Lower leg skin (tissue), 4 donors: ENCODE measurements at regions not wholly inside any gene's neighbourhood (a gene's known extent, or its start where the extent isn't known, plus 50 kb on each side); places are given as distances from the start of the nearest gene placed in this dataset.

Experiments used
- DNase-seq, 2 donors: peaks; one replicate each; pipeline ENCODE4 v3.0.0-alpha.2; 2019; ENCODE audit warnings: low spot score in 2 of 2
- H3K4me3 ChIP-seq: fragments of 200-600 bp; sonication (generic); 2 replicates; pipeline ENCODE4 v1.5.1; 2017; ENCODE audit warnings: mild to moderate bottlenecking, low read depth; ENCODE audit not compliant: poor library complexity, severe bottlenecking
- POLR2A ChIP-seq, 2 donors: fragments of 450-650 bp; IDR thresholded peaks; one replicate each; pipeline ENCODE4 v1.6.1; 2016 to 2017; ENCODE audit warnings: antibody characterized with exemption in 2 of 2, mild to moderate bottlenecking in 1 of 2, moderate library complexity in 1 of 2
- WGBS, 2 donors: methylation state at CpG; one replicate each; pipeline ENCODE4 v1.1.5; 2018; 5-methylcytosine and 5-hydroxymethylcytosine counted together
- intact Hi-C: fragments of 100-400 bp; cut with DNase I; formaldehyde crosslinking; loops from one replicate; pipeline ENCODE4 v1.15.0; 2023; ENCODE audit warnings: low total_unique reads
- TF ChIP-seq, protein P1 (sequence below), 3 donors: fragments of 450-650 bp; IDR thresholded peaks; one replicate each; pipeline ENCODE4 v1.5.1; 2016; ENCODE audit warnings: antibody characterized with exemption in 3 of 3, mild to moderate bottlenecking in 3 of 3, moderate library complexity in 2 of 3

DNA sequence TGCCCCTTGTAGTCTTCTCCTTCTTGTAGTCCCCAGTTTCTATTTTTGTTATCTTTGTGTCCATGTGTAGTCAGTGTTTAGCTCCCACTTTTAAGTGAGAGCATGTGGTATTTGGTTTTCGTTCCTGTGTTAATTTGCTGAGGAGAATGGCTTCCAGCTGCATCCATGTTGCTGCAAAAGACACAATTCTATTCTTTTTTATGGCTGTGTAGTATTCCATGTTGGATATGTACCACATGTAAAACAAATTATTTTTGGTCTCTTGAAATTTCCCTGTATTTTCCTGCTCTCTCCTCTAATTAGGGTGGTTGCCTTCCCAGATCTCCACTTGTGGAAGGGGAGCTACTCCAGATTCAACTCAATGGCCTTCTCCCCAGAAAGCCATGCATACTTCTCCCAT is 813.8 kb downstream of the UQCRFS1 start:
- intact Hi-C loops: no loop called here
- TF ChIP-seq, protein P1, sequence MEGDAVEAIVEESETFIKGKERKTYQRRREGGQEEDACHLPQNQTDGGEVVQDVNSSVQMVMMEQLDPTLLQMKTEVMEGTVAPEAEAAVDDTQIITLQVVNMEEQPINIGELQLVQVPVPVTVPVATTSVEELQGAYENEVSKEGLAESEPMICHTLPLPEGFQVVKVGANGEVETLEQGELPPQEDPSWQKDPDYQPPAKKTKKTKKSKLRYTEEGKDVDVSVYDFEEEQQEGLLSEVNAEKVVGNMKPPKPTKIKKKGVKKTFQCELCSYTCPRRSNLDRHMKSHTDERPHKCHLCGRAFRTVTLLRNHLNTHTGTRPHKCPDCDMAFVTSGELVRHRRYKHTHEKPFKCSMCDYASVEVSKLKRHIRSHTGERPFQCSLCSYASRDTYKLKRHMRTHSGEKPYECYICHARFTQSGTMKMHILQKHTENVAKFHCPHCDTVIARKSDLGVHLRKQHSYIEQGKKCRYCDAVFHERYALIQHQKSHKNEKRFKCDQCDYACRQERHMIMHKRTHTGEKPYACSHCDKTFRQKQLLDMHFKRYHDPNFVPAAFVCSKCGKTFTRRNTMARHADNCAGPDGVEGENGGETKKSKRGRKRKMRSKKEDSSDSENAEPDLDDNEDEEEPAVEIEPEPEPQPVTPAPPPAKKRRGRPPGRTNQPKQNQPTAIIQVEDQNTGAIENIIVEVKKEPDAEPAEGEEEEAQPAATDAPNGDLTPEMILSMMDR (IDR thresholded peaks at IDR 0.05): no peak
- TF ChIP-seq POLR2A (IDR thresholded peaks at IDR 0.05): no peak

DNA sequence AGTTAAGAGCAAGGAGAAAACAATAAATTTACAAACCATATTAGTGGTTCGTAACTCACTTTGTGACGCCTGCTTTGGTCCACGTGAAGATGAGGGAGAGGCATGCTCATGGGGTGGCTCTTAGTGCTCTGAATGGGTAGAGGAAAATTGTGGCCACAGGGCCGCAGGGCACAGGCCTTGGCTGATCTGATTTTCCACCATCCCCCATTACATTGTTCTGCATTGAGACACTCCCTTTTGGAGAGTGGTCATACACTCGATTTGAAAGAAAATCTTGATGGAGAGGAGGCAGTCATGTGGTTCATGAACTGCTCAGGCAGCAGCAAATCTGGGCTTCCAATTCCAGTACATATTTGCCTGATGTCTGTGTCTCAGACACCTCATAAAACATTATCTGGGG is 815.2 kb downstream of the UQCRFS1 start:
- intact Hi-C loops: no loop called here
- no peak for DNase-seq
- TF ChIP-seq POLR2A (IDR thresholded peaks at IDR 0.05): no peak
- TF ChIP-seq, protein P1 (IDR thresholded peaks at IDR 0.05): no peak
- WGBS, 2 donors: 63 to 72% methylated on average over 5 of the region's 5 CpGs
- H3K4me3 ChIP-seq: no peak overlapping the region

More for the DNA sequence above, 813.8 kb downstream of the UQCRFS1 start:
- H3K4me3 ChIP-seq: no peak overlapping the region
- DNase-seq: no peak
- 66 to 75% methylated on average over 1 of the region's 1 CpG for WGBS, 2 donors

DNA sequence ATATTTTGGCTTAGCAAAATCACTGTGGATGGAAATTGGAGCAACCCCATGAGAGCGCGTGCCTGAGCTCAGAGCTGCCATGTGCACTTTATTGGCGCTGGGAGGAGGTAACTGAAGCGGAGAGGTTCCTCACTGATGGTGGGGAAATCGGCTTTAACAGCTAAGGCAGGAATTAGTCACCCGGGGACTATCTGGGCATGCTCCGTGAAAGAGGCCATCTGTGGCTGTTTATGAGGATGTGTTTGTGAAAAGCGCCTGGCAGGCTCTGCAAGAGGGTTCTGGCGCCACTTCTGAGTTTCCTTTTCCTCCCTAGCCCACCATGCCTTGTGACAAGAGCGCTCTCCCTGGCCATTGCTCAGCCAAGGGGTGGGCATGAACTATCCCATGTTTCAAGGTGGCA is 815.6 kb downstream of the UQCRFS1 start:
- H3K4me3 ChIP-seq: no peak overlapping the region
- TF ChIP-seq, protein P1 (IDR thresholded peaks at IDR 0.05): no peak
- no peak for TF ChIP-seq POLR2A (IDR thresholded peaks at IDR 0.05)
- WGBS, 2 donors: 72 to 83% methylated on average over 10 of the region's 10 CpGs
- DNase-seq: no peak
- intact Hi-C loops: no loop called here

DNA sequence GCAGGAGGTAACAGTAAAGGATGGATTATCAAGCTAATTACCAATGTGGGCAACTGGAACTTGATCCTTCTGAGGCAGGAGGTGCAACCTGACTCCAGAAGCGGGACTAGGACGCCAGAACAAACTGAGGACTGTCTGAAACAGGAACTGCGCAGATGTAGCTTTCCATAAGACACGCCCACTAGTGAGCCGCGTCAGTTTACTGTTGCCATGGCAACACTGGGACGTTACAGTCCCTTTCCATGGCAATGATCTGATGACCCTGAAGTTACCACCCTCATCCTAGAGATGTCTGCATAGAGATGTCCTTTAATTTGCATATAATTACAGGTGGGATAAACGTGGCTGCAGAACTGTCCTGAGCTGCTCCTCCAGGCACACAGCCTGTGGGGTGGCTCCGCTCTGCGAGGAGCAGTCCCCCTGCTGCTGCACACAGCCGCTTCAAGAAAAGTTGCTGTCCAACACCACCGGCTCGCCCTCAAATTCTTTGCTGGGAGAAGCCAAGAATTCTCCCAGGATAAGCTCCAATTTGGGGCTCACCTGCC is 816.6 kb downstream of the UQCRFS1 start:
- DNase-seq: no peak
- TF ChIP-seq, protein P1 (IDR thresholded peaks at IDR 0.05): no peak
- TF ChIP-seq POLR2A (IDR thresholded peaks at IDR 0.05): no peak
- WGBS, 2 donors: 43 to 62% methylated on average over 13 of the region's 13 CpGs
- H3K4me3 ChIP-seq: no peak overlapping the region
- intact Hi-C loops: no loop called here

DNA sequence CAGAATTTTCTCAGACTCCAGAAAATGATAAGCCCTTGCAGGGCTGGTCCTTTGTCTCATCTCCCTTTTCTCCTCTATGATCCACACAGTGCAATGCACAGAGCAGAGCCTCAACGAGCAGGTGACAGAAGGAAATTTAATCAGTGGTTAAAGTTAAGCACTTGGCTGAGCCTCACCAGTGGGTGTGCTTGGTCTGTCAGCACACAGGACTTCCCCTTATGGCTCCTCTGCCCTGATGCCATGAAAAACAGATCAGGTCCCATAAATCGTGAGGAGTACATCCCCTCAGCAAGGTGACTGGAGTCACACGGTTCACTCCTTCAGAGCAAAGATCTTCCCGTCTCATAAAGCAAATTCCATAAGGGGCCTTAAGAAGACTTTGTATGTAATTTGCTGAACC is 818.2 kb downstream of the UQCRFS1 start:
- intact Hi-C loops: no loop called here
- WGBS, 2 donors: 19 to 31% methylated on average over 4 of the region's 4 CpGs
- TF ChIP-seq POLR2A (IDR thresholded peaks at IDR 0.05): no peak
- TF ChIP-seq, protein P1 (IDR thresholded peaks at IDR 0.05): no peak
- H3K4me3 ChIP-seq: no peak overlapping the region
- DNase-seq: no peak
